Kidney (tissue), 13 donors: ENCODE measurements at regions not wholly inside any gene's neighbourhood (a gene's known extent, or its start where the extent isn't known, plus 50 kb on each side); places are given as distances from the start of the nearest gene placed in this dataset.
A peak's percentile ranks its signal among the peaks of the same experiment; 100 is the strongest.
"Not testable (repeated sequence)": the region's sequence is repeated elsewhere in the genome, so short reads cannot be mapped to it uniquely, and the experiment has no call there.

Experiments
- DNase-seq, 5 donors: peaks; one replicate each; pipeline ENCODE4 v3.0.0-alpha.2; 2013 to 2020
- FAIRE-seq: peaks from 2 replicates; lab custom pipeline; 2012; peaks lifted over from hg19 to GRCh38; lab: Jason Lieb, UNC
- H3K27ac ChIP-seq, 2 donors: one replicate each; pipeline ENCODE4 v1.7.0; 2013; ENCODE audit warnings: low read depth in 2 of 2, low read length in 2 of 2, inconsistent platforms in 1 of 2
- H3K27me3 ChIP-seq: one replicate; pipeline ENCODE4 v1.7.1; 2013; ENCODE audit warnings: low read length, inconsistent platforms; ENCODE audit not compliant: control insufficient read depth, insufficient read depth
- H3K36me3 ChIP-seq, 3 donors: one replicate each; pipeline versions ENCODE4 v1.7.0 to v1.7.1; 2013; ENCODE audit warnings: low read length in 3 of 3, control low read depth in 1 of 3, inconsistent platforms in 1 of 3; ENCODE audit not compliant: insufficient read depth in 3 of 3, control insufficient read depth in 2 of 3
- H3K4me1 ChIP-seq, 3 donors: one replicate each; pipeline versions ENCODE4 v1.7.0 to v1.7.1; 2013; ENCODE audit warnings: low read length in 3 of 3, inconsistent platforms in 1 of 3, low read depth in 1 of 3; ENCODE audit not compliant: control insufficient read depth in 2 of 3, insufficient read depth in 2 of 3
- H3K4me3 ChIP-seq, 3 donors: one replicate each; pipeline versions ENCODE4 v1.7.0 to v1.8.1; 2013; ENCODE audit warnings: low read length in 3 of 3, control low read depth in 1 of 3, inconsistent platforms in 1 of 3
- H3K9ac ChIP-seq, 3 donors: one replicate each; pipeline versions ENCODE4 v1.7.0 to v1.7.1; 2013; ENCODE audit warnings: low read length in 3 of 3, control low read depth in 1 of 3, inconsistent platforms in 1 of 3
- H3K9me3 ChIP-seq, 3 donors: one replicate each; pipeline versions ENCODE4 v1.7.0 to v1.7.1; 2013; ENCODE audit warnings: low read length in 3 of 3, control low read depth in 1 of 3, inconsistent platforms in 1 of 3; ENCODE audit not compliant: control insufficient read depth in 2 of 3, insufficient read depth in 1 of 3
- intact Hi-C: fragments of 100-400 bp; cut with DNase I; formaldehyde crosslinking; loops from one replicate; pipeline ENCODE4 v1.11.1; 2022
- TF ChIP-seq, protein P1 (sequence below): IDR thresholded peaks from 3 replicates; pipeline ENCODE4 v1.5.1; 2012; ENCODE audit warnings: mild to moderate bottlenecking, moderate library complexity, borderline replicate concordance; ENCODE audit not compliant: insufficient read depth; ENCODE audit errors: extremely low read depth
- donor health status: control.
- donor health status: control.
- donor health status: control.
- donor health status: control.
- donor health status: control.
- donor health status: DM: yes; HTN: yes; CAD: no.
- donor health status: Normal renal cell carcinoma (clear cell type).

DNA sequence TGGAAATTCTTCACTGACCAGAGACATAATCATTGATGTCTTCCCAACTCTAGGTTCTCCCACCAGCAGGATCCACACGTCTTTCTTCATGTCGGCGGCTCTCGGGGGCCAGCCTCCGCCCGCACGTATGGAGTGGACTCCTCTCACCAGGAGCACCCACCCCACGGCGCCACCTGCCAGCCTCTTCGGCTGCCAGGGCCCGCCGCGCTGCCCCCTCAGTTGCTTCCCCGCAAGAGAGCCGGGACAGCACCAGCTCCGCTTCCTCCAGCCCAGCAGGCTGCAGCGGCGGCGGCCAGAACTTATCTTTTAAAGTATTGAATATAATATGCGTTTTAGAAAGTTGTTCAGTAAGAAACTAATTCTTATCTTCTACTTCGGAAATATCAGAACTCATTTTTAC is 273.5 kb downstream of the LIPI start:
- no peaks in the 10 kb centered on the region for H3K4me1 ChIP-seq
- H3K4me3 ChIP-seq: no peak overlapping the region
- no peak overlapping the region for H3K27ac ChIP-seq
- H3K36me3 ChIP-seq: no peaks in the 10 kb centered on the region
- H3K27me3 ChIP-seq: no peaks in the 10 kb centered on the region
- no peaks in the 10 kb centered on the region for H3K9me3 ChIP-seq
- intact Hi-C loops: no loop called here
- no peak overlapping the region for H3K9ac ChIP-seq
- DNase-seq: peak in 1 of 5 donors; percentile 63
- TF ChIP-seq, protein P1, sequence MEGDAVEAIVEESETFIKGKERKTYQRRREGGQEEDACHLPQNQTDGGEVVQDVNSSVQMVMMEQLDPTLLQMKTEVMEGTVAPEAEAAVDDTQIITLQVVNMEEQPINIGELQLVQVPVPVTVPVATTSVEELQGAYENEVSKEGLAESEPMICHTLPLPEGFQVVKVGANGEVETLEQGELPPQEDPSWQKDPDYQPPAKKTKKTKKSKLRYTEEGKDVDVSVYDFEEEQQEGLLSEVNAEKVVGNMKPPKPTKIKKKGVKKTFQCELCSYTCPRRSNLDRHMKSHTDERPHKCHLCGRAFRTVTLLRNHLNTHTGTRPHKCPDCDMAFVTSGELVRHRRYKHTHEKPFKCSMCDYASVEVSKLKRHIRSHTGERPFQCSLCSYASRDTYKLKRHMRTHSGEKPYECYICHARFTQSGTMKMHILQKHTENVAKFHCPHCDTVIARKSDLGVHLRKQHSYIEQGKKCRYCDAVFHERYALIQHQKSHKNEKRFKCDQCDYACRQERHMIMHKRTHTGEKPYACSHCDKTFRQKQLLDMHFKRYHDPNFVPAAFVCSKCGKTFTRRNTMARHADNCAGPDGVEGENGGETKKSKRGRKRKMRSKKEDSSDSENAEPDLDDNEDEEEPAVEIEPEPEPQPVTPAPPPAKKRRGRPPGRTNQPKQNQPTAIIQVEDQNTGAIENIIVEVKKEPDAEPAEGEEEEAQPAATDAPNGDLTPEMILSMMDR: no peak
- FAIRE-seq: no peak

DNA sequence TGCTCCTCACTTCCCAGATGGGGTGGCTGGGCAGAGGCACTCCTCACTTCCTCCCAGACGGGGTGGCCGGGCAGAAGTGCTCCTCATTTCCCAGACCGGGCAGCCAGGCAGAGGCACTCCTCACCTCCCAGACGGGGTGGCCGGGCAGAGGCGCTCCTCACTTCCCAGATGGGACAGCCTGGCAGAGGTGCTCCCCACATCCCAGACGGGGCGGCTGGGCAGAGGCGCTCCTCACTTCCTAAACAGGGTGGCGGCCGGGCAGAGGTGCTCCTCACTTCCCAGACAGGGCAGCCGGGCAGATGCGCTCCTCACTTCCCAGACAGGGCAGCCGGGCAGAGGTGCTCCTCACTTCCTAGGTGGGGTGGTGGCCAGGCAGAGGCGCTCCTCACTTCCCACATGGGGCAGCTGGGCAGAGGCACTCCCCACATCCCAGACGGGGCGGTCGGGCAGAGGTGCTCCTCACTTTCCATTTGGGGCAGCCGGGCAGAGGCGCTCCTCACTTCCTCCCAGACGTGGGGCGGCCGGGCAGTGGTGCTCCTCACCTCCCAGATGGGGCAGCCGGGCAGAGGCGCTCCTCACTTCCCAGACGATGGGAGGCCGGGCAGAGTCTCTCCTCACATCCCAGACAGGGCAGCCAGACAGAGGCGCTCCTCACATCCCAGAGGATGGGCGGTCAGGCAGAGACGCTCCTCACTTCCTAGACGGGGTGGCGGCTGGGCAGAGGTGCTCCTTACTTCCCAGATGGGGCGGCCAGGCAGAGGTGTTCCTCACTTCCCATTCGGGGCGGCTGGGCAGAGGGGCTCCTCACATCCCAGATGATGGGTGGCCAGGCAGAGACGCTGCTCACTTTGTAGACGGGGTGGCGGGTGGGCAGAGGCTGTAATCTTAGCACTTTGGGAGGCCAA is 274.5 kb downstream of the LIPI start:
- FAIRE-seq, H3K4me1 ChIP-seq, H3K27me3 ChIP-seq, H3K36me3 ChIP-seq, H3K4me3 ChIP-seq, H3K9ac ChIP-seq, H3K9me3 ChIP-seq, intact Hi-C loops, H3K27ac ChIP-seq: not testable (repeated sequence)
- DNase-seq: peak in 1 of 5 donors; percentile 73

DNA sequence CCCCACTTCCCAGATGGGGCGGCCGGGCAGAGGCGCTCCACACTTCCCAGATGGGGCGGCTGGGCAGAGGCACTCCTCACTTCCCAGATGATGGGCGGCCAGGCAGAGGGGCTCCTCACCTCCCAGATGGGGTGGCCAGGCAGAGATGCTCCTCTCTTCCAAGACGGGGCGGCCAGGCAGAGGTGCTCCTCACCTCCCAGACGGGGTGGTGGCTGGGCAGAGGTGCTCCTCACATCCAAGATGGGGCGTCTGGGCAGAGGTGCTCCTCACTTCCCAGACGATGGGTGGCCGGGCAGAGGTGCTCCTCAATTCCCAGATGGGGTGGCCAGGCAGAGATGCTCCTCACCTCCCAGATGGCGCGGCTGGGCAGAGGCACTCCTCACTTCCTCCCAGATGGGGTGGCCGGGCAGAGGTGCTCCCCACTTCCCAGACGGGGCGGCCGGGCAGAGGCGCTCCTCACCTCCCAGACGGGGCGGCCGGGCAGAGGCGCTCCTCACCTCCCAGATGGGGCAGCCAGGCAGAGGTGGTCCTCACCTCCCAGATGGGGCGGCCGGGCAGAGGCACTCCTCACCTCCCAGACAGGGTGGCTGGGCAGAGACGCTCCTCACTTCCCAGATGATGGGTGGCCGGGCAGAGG is 275.2 kb downstream of the LIPI start:
- H3K27ac ChIP-seq, H3K4me1 ChIP-seq, H3K4me3 ChIP-seq, FAIRE-seq, H3K36me3 ChIP-seq, H3K27me3 ChIP-seq, intact Hi-C loops, H3K9me3 ChIP-seq, H3K9ac ChIP-seq: not testable (repeated sequence)
- peak in 1 of 5 donors; percentile 53 for DNase-seq

DNA sequence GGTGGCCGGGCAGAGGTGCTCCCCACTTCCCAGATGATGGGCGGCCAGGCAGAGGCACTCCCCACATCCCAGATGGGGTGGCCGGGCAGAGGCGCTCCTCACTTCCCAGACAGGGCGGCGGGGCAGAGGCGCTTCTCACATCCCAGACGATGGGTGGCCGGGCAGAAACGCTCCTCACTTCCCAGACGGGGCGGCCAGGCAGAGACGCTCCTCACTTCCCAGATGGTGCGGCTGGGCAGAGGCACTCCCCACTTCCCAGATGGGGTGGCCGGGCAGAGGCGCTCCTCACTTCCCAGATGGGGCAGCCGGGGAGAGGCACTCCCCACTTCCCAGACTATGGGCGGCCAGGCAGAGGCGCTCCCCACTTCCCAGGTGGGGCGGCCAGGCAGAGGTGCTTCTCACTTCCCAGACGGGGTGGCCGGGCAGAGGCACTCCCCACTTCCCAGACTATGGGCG is 275.8 kb downstream of the LIPI start:
- not testable (repeated sequence) for FAIRE-seq, H3K4me1 ChIP-seq
- DNase-seq: peak in 1 of 5 donors; percentile 64

DNA sequence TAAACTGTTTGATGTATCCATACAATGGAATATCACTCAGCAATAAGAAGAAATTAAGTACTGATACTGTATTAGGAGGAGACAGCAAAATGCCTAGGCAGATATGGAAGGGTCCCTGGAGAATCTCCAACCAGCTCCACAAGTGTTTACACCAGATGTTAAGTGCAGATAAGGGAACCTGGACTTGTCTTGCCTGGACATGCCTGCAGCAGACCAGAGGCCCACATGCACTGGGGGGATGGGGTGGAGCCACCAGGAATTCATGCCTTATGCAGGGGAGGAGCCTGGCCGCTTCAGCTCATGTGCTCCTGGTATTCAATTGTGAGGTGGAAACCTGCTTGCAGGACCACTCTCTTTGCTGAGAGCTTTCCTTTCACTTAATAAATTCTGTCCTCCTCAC is 287.6 kb downstream of the LIPI start:
- H3K9ac ChIP-seq, H3K9me3 ChIP-seq, H3K27ac ChIP-seq, H3K4me3 ChIP-seq, intact Hi-C loops, DNase-seq, FAIRE-seq, H3K27me3 ChIP-seq, H3K4me1 ChIP-seq, H3K36me3 ChIP-seq: not testable (repeated sequence)

More for the DNA sequence above, 275.8 kb downstream of the LIPI start:
- H3K4me3 ChIP-seq, H3K27ac ChIP-seq, H3K27me3 ChIP-seq, H3K9me3 ChIP-seq, H3K9ac ChIP-seq, H3K36me3 ChIP-seq, intact Hi-C loops: not testable (repeated sequence)

DNA sequence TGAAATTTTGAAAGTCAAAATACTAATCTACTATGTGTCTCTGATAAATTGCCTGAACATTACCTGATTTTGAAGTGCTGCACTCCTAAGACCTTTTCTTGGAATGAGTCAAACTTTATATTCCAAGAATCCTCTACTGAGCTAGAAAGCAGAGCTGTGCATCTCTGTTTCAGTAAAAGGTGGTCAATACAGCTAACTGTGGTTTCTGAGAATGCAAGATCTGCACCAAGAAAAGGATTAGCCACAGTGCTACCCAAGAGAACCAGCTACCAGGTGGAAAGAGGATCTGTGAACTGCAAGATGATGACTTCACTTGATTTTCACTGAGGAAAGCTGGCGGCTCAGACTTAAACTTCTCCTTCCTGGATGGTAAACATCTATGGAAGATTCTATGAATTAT is 289.3 kb downstream of the LIPI start:
- intact Hi-C loops, H3K9ac ChIP-seq, FAIRE-seq, H3K27me3 ChIP-seq, DNase-seq, H3K4me1 ChIP-seq, H3K27ac ChIP-seq, H3K9me3 ChIP-seq, H3K4me3 ChIP-seq, H3K36me3 ChIP-seq: not testable (repeated sequence)

DNA sequence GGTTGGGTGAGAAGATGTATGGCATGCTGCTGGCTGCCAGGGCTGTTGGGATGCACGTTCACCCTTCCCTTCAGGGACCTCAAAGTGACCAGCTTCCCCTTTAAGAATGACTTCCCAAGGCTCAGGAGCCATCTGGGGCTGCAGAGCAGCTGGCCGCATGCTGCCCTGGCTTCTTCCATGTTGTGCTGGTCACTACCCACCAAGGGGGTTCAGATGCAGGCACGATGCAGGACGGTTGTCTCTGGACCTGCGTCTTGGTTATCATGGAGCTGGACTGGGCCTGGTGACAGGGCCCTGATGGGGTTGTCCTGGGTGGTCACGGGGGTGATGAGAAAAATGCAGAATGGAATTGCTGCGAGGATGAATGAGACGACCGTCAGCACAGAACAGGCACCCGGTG is 297.8 kb downstream of the POTED start:
- H3K4me3 ChIP-seq, FAIRE-seq, H3K27ac ChIP-seq, intact Hi-C loops, H3K27me3 ChIP-seq, H3K9ac ChIP-seq, H3K36me3 ChIP-seq, DNase-seq, H3K4me1 ChIP-seq, H3K9me3 ChIP-seq: not testable (repeated sequence)
